ENCODE measurements at regions not wholly inside any gene's neighbourhood (a gene's known extent, or its start where the extent isn't known, plus 50 kb on each side); places are given as distances from the start of the nearest gene placed in this dataset.

DNA sequence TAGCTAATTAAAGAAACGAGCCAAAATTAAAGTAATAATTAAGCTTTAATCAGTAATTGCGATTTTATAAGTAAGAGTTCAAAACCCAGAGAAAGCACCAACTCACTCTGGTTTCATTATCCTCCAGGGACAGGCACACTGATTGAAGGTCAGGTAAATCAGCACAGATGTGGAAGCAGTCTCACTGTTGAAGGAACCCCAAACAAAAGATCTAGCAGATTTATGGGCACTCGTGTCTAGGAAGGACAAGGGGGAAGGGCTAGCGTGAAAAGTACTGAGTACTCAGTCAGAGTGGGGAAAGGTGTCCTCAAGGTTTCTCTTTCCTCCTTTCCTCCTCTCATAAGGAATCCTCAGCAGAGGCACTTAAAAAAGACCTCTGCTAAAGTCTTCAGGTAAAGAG lies 320.1 kb downstream of the PYDC2 start:
- H3K27ac ChIP-seq (ENCODE audit: insufficient read depth in 1 of 2, low read depth in 1 of 2, low read length in 2 of 2, poor library complexity in 1 of 2, severe bottlenecking in 2 of 2), result no peak overlapping the region
- ChIA-PET POLR2A (no interaction called here), CTCF (no interaction called here)
- 52% methylated on average over 2 of the region's 4 CpGs for WGBS (ENCODE audit: insufficient coverage)
- no peaks in the 10 kb centered on the region for H3K36me3 ChIP-seq (ENCODE audit: control insufficient read depth in 4 of 4, insufficient read depth in 4 of 4, low read length in 3 of 4)
- no peaks in the 10 kb centered on the region for H3K4me1 ChIP-seq (ENCODE audit: control extremely low read depth in 1 of 4, control insufficient read depth in 4 of 4, insufficient read depth in 4 of 4, low read length in 3 of 4)
- H3K4me3 ChIP-seq (ENCODE audit: control insufficient read depth in 1 of 7, extremely low read depth in 1 of 7, insufficient read depth in 4 of 7, low read depth in 2 of 7, low read length in 6 of 7), result no peak overlapping the region
- H3K9me3 ChIP-seq (ENCODE audit: control extremely low read depth in 1 of 5, control insufficient read depth in 4 of 5, insufficient read depth in 2 of 5, low read depth in 1 of 5, low read length in 4 of 5), result no peaks in the 10 kb centered on the region
- no peak for DNase-seq
- no peaks in the 10 kb centered on the region for H3K27me3 ChIP-seq (replicated peaks in 2 of 5; ENCODE audit: control insufficient read depth in 4 of 5, insufficient read depth in 5 of 5, low read length in 4 of 5)

DNA sequence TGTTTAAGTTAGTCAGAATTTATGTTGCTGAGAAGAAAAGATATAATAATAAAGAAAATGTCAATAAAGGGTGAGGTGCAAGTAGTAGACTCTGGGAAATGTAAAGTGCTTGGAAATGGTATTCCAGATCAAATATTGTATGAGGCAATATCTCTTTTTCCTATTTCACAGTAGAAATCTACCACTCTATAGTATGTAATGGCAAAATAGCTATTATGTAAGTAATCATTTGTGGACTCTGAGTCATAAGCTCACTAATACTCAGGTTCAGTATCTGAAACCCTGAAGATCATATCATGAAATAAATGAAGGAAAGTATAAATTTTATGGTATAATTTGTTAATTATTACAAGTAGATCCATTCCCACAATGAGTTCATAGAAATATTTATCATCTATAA lies 322.1 kb downstream of the PYDC2 start:
- no peak for DNase-seq
- ChIA-PET POLR2A (no interaction called here), CTCF (no interaction called here)
- no peaks in the 10 kb centered on the region for H3K4me1 ChIP-seq (ENCODE audit: control extremely low read depth in 1 of 4, control insufficient read depth in 4 of 4, insufficient read depth in 4 of 4, low read length in 3 of 4)
- no peak overlapping the region for H3K27ac ChIP-seq (ENCODE audit: insufficient read depth in 1 of 2, low read depth in 1 of 2, low read length in 2 of 2, poor library complexity in 1 of 2, severe bottlenecking in 2 of 2)
- no peaks in the 10 kb centered on the region for H3K36me3 ChIP-seq (ENCODE audit: control insufficient read depth in 4 of 4, insufficient read depth in 4 of 4, low read length in 3 of 4)
- H3K9me3 ChIP-seq (ENCODE audit: control extremely low read depth in 1 of 5, control insufficient read depth in 4 of 5, insufficient read depth in 2 of 5, low read depth in 1 of 5, low read length in 4 of 5), result no peaks in the 10 kb centered on the region
- no peak overlapping the region for H3K4me3 ChIP-seq (ENCODE audit: control insufficient read depth in 1 of 7, extremely low read depth in 1 of 7, insufficient read depth in 4 of 7, low read depth in 2 of 7, low read length in 6 of 7)
- no peaks in the 10 kb centered on the region for H3K27me3 ChIP-seq (replicated peaks in 2 of 5; ENCODE audit: control insufficient read depth in 4 of 5, insufficient read depth in 5 of 5, low read length in 4 of 5)

DNA sequence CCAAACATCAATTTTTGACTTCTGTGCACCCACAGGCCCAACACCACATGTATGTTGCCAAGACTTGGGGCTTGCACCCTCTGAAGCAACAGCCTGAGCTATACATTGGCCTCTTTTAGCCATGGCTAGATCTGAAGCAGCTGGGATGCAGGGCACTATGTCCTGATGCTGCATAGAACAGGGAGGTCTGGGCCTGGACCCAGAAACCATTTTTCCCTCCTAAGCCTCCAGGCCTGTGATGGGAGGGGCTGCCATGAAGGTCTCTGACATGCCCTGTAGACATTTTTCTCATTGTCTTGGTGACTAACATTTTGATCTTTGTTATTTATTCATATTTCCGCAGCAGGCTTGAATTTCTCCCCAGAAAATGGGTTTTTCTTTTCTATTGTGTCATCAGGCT lies 330.0 kb downstream of the PYDC2 start:
- Histone ChIP-seq H3K36me3 (ENCODE audit: control insufficient read depth in 4 of 4, insufficient read depth in 4 of 4, low read length in 3 of 4) (no peaks in the 10 kb centered on the region), H3K27me3 (replicated peaks in 2 of 5; ENCODE audit: control insufficient read depth in 4 of 5, insufficient read depth in 5 of 5, low read length in 4 of 5) (no peaks in the 10 kb centered on the region), H3K27ac (ENCODE audit: insufficient read depth in 1 of 2, low read depth in 1 of 2, low read length in 2 of 2, poor library complexity in 1 of 2, severe bottlenecking in 2 of 2) (no peak overlapping the region), H3K4me3 (ENCODE audit: control insufficient read depth in 1 of 7, extremely low read depth in 1 of 7, insufficient read depth in 4 of 7, low read depth in 2 of 7, low read length in 6 of 7) (no peak overlapping the region), H3K9me3 (ENCODE audit: control extremely low read depth in 1 of 5, control insufficient read depth in 4 of 5, insufficient read depth in 2 of 5, low read depth in 1 of 5, low read length in 4 of 5) (peaks cover 0 to 3% (median 0%) of the 10 kb centered on the region in 5 experiments), H3K4me1 (ENCODE audit: control extremely low read depth in 1 of 4, control insufficient read depth in 4 of 4, insufficient read depth in 4 of 4, low read length in 3 of 4) (no peaks in the 10 kb centered on the region)
- no peak for DNase-seq
- 92% methylated on average over 1 of the region's 1 CpG for WGBS (ENCODE audit: insufficient coverage)
- ChIA-PET CTCF (no interaction called here), POLR2A (no interaction called here)

DNA sequence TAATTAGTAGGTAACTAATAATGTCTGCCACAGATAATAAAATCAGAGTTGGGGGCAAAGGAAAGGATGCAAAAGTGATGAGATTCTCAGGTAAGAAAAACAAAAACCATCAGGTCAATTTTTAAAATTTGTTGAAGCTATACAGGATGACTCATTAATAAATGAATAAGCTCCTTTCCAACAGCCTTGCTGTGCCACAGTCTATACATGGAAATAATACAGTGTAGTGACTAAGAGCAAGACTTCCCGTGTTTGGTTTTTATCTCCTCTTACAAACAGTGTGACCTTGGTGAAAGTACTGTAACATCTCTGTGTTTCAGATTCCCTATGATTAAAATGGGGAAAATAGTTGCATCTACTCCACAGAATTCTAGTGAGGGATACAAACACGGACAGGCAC lies 331.6 kb downstream of the PYDC2 start:
- ChIA-PET POLR2A (no interaction called here), CTCF (no interaction called here)
- Histone ChIP-seq H3K4me1 (ENCODE audit: control extremely low read depth in 1 of 4, control insufficient read depth in 4 of 4, insufficient read depth in 4 of 4, low read length in 3 of 4) (no peaks in the 10 kb centered on the region), H3K27me3 (replicated peaks in 2 of 5; ENCODE audit: control insufficient read depth in 4 of 5, insufficient read depth in 5 of 5, low read length in 4 of 5) (no peaks in the 10 kb centered on the region), H3K27ac (ENCODE audit: insufficient read depth in 1 of 2, low read depth in 1 of 2, low read length in 2 of 2, poor library complexity in 1 of 2, severe bottlenecking in 2 of 2) (no peak overlapping the region), H3K36me3 (ENCODE audit: control insufficient read depth in 4 of 4, insufficient read depth in 4 of 4, low read length in 3 of 4) (no peaks in the 10 kb centered on the region), H3K4me3 (ENCODE audit: control insufficient read depth in 1 of 7, extremely low read depth in 1 of 7, insufficient read depth in 4 of 7, low read depth in 2 of 7, low read length in 6 of 7) (no peak overlapping the region), H3K9me3 (ENCODE audit: control extremely low read depth in 1 of 5, control insufficient read depth in 4 of 5, insufficient read depth in 2 of 5, low read depth in 1 of 5, low read length in 4 of 5) (peaks cover 0 to 3% (median 0%) of the 10 kb centered on the region in 5 experiments)
- no CpG with 5 or more reads among the region's 2 CpGs for WGBS (ENCODE audit: insufficient coverage)
- DNase-seq, result no peak

DNA sequence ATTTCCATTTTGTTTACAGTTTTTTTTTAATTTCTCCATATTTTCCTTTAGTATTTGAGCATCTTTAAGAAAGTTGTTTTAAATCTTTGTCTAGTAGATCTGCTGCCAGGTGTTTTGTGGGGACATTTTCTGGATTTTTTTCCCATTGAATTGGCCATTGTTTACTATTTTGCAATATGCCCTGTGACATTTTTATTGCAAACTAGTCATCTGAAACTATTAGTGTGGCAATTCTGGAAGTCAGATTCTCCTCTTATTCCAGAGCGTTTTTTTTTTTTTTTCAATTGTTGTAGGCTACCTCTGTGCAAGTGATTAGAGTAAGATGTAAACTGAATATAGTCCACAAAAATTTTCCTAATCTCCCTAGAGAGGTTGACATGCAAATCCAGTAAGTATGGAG lies 334.2 kb downstream of the PYDC2 start:
- Histone ChIP-seq H3K27me3 (replicated peaks in 2 of 5; ENCODE audit: control insufficient read depth in 4 of 5, insufficient read depth in 5 of 5, low read length in 4 of 5) (no peaks in the 10 kb centered on the region), H3K27ac (ENCODE audit: insufficient read depth in 1 of 2, low read depth in 1 of 2, low read length in 2 of 2, poor library complexity in 1 of 2, severe bottlenecking in 2 of 2) (no peak overlapping the region), H3K9me3 (ENCODE audit: control extremely low read depth in 1 of 5, control insufficient read depth in 4 of 5, insufficient read depth in 2 of 5, low read depth in 1 of 5, low read length in 4 of 5) (peaks cover 0 to 3% (median 0%) of the 10 kb centered on the region in 5 experiments), H3K36me3 (ENCODE audit: control insufficient read depth in 4 of 4, insufficient read depth in 4 of 4, low read length in 3 of 4) (no peaks in the 10 kb centered on the region), H3K4me1 (ENCODE audit: control extremely low read depth in 1 of 4, control insufficient read depth in 4 of 4, insufficient read depth in 4 of 4, low read length in 3 of 4) (no peaks in the 10 kb centered on the region), H3K4me3 (ENCODE audit: control insufficient read depth in 1 of 7, extremely low read depth in 1 of 7, insufficient read depth in 4 of 7, low read depth in 2 of 7, low read length in 6 of 7) (no peak overlapping the region)
- no peak for DNase-seq
- no CpG with 5 or more reads among the region's 1 CpG for WGBS (ENCODE audit: insufficient coverage)
- POLR2A ChIA-PET, result no interaction called here
- CTCF ChIA-PET, result no interaction called here

DNA sequence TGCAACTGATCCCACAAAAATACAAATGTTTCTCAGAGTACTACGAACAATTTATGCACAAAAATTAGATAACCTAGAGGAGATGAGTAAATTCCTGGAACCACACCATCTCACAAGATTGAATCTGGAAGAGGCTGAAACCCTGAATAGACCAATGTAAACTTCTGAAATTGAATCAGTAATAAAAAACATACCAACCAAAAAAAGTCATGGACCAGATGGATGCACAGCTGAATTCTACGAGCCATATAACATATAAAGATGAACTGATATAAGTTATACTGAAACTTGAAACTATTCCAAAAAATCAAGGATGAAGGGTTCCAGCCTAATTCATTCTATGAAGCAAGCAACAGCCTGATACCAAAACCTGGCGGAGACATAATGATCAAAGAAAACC lies 336.3 kb downstream of the PYDC2 start:
- Histone ChIP-seq H3K27ac (ENCODE audit: insufficient read depth in 1 of 2, low read depth in 1 of 2, low read length in 2 of 2, poor library complexity in 1 of 2, severe bottlenecking in 2 of 2) (no peak overlapping the region), H3K36me3 (ENCODE audit: control insufficient read depth in 4 of 4, insufficient read depth in 4 of 4, low read length in 3 of 4) (no peaks in the 10 kb centered on the region), H3K4me3 (ENCODE audit: control insufficient read depth in 1 of 7, extremely low read depth in 1 of 7, insufficient read depth in 4 of 7, low read depth in 2 of 7, low read length in 6 of 7) (no peak overlapping the region), H3K9me3 (ENCODE audit: control extremely low read depth in 1 of 5, control insufficient read depth in 4 of 5, insufficient read depth in 2 of 5, low read depth in 1 of 5, low read length in 4 of 5) (peaks cover 0 to 5% (median 4%) of the 10 kb centered on the region in 5 experiments), H3K27me3 (replicated peaks in 2 of 5; ENCODE audit: control insufficient read depth in 4 of 5, insufficient read depth in 5 of 5, low read length in 4 of 5) (no peaks in the 10 kb centered on the region), H3K4me1 (ENCODE audit: control extremely low read depth in 1 of 4, control insufficient read depth in 4 of 4, insufficient read depth in 4 of 4, low read length in 3 of 4) (no peaks in the 10 kb centered on the region)
- DNase-seq, result no peak
- ChIA-PET POLR2A (no interaction called here), CTCF (no interaction called here)
- 100% methylated on average over 1 of the region's 3 CpGs for WGBS (ENCODE audit: insufficient coverage)

DNA sequence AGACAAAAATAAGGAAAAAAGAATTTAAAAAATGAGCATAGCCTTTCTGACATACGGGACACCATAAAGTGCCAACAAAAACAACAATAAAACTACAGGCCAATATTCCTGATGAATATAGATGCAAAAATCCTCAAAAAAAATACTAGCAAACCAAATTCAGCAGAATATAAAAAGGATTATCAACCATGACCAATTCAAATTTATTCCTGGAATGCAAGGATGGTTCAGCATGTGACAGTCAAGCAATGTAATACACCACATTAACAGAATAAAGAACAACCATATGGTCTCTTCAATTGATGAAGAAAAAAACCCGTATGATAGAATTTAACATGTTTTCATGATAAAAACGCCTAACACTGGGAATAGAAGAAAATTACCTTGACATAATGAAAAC lies 341.7 kb downstream of the PYDC2 start:
- H3K36me3 ChIP-seq (ENCODE audit: control insufficient read depth in 4 of 4, insufficient read depth in 4 of 4, low read length in 3 of 4), result no peaks in the 10 kb centered on the region
- no peak overlapping the region for H3K27ac ChIP-seq (ENCODE audit: insufficient read depth in 1 of 2, low read depth in 1 of 2, low read length in 2 of 2, poor library complexity in 1 of 2, severe bottlenecking in 2 of 2)
- CTCF ChIA-PET, result no interaction called here
- peaks cover 0 to 19% (median 4%) of the 10 kb centered on the region in 5 experiments for H3K9me3 ChIP-seq (ENCODE audit: control extremely low read depth in 1 of 5, control insufficient read depth in 4 of 5, insufficient read depth in 2 of 5, low read depth in 1 of 5, low read length in 4 of 5)
- no peaks in the 10 kb centered on the region for H3K27me3 ChIP-seq (replicated peaks in 2 of 5; ENCODE audit: control insufficient read depth in 4 of 5, insufficient read depth in 5 of 5, low read length in 4 of 5)
- DNase-seq, result no peak
- no peaks in the 10 kb centered on the region for H3K4me1 ChIP-seq (ENCODE audit: control extremely low read depth in 1 of 4, control insufficient read depth in 4 of 4, insufficient read depth in 4 of 4, low read length in 3 of 4)
- no peak overlapping the region for H3K4me3 ChIP-seq (ENCODE audit: control insufficient read depth in 1 of 7, extremely low read depth in 1 of 7, insufficient read depth in 4 of 7, low read depth in 2 of 7, low read length in 6 of 7)
- WGBS (ENCODE audit: insufficient coverage), result 80% methylated on average over 1 of the region's 3 CpGs
- POLR2A ChIA-PET, result no interaction called here

DNA sequence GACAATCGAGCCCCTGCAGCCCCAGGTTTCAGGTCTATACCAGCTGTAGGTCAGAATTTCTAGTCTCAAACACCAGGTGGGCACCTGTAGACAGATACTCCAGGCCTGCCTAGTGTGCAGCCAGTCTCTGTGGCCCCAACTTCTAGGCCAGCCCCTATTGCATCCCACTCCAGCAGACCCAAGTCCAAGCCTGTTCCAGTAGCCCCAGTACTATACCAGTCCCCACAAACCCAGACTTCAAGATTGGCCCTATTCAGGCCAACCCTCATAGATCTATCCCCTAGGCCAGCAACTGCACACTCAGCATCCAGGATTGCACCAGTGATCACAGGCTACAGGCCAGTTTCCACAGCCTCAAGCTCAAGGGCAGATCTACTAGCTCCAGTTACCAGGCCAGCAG lies 344.0 kb downstream of the PYDC2 start:
- Histone ChIP-seq H3K27ac (ENCODE audit: insufficient read depth in 1 of 2, low read depth in 1 of 2, low read length in 2 of 2, poor library complexity in 1 of 2, severe bottlenecking in 2 of 2) (no peak overlapping the region), H3K27me3 (replicated peaks in 2 of 5; ENCODE audit: control insufficient read depth in 4 of 5, insufficient read depth in 5 of 5, low read length in 4 of 5) (no peaks in the 10 kb centered on the region), H3K36me3 (ENCODE audit: control insufficient read depth in 4 of 4, insufficient read depth in 4 of 4, low read length in 3 of 4) (no peaks in the 10 kb centered on the region), H3K4me3 (ENCODE audit: control insufficient read depth in 1 of 7, extremely low read depth in 1 of 7, insufficient read depth in 4 of 7, low read depth in 2 of 7, low read length in 6 of 7) (no peak overlapping the region), H3K4me1 (ENCODE audit: control extremely low read depth in 1 of 4, control insufficient read depth in 4 of 4, insufficient read depth in 4 of 4, low read length in 3 of 4) (no peaks in the 10 kb centered on the region), H3K9me3 (ENCODE audit: control extremely low read depth in 1 of 5, control insufficient read depth in 4 of 5, insufficient read depth in 2 of 5, low read depth in 1 of 5, low read length in 4 of 5) (peaks cover 1 to 24% (median 6%) of the 10 kb centered on the region in 5 experiments)
- WGBS (ENCODE audit: insufficient coverage), result 60% methylated on average over 1 of the region's 1 CpG
- ChIA-PET CTCF (no interaction called here), POLR2A (no interaction called here)
- no peak for DNase-seq

Data from common myeloid progenitor, CD34-positive (primary cell).